Fibroblast of villous mesenchyme (primary cell): ENCODE measurements at regions not wholly inside any gene's neighbourhood (a gene's known extent, or its start where the extent isn't known, plus 50 kb on each side); places are given as distances from the start of the nearest gene placed in this dataset.

Source experiments
- DNase-seq: peaks from one replicate; pipeline ENCODE4 v3.0.0-alpha.2; 2010; ENCODE audit warnings: low read depth
- H3K4me3 ChIP-seq: 2 replicates; pipeline ENCODE4 v1.5.1; 2011; ENCODE audit warnings: low read depth, mild to moderate bottlenecking, low read length
- CTCF ChIP-seq: IDR thresholded peaks from 2 replicates; pipeline ENCODE4 v1.5.1; 2012; ENCODE audit warnings: low read depth, mild to moderate bottlenecking, low read length; ENCODE audit not compliant: insufficient read depth

DNA sequence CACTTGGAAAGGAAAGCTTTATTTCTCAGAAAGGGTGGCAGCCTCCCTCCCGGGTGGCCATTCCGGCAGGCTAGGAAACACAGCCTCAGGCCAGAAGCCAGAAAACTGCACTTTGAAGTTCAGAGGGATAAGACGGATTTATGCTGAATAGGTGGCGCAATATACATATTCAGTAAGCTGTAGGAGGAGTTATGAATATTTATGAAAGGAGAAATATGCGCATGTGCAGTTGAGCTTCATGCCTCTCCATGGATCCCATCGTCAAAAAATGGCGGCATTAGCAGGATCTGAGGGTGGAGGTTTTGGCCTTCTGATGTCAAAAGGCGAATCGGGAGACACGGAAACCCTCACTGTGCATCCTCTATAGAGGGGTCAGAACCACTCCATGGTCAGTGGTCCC is 82.3 kb downstream of the KATNIP start:
- no peak overlapping the region for H3K4me3 ChIP-seq
- TF ChIP-seq CTCF, result no peak
- DNase-seq, result no peak

- no peak for TF ChIP-seq CTCF
- DNase-seq, result no peak
- no peak overlapping the region for H3K4me3 ChIP-seq
These were observed 83.3 kb downstream of the KATNIP start for GRCh38 chr16:27633221-27633620.

GRCh38 chr16:27633721-27634120 is 83.8 kb downstream of the KATNIP start:
- DNase-seq, result no peak
- TF ChIP-seq CTCF, result no peak
- no peak overlapping the region for H3K4me3 ChIP-seq

DNA sequence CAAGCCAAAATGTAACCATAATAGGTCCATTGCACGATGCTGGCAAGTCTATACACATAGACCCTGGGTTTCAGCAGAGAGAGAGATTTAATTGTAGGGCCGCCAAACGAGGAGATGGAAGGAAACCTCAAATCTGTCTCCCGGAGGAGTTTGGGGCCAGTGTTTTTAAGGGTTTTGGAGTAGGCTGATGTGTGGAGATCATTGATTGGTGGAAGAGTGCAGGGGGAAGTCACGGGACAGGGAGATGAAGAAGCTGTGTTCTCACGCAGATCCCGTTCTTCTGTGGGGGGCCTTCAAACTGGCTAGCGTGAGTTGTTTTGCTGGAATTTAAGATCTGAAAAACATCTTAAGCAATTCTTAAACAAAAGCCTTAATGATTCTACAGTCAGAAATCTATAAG is 84.8 kb downstream of the KATNIP start:
- no peak overlapping the region for H3K4me3 ChIP-seq
- TF ChIP-seq CTCF, result no peak
- no peak for DNase-seq

GRCh38 chr16:27636453-27637240 is 86.7 kb downstream of the KATNIP start:
- DNase-seq, result no peak
- TF ChIP-seq CTCF, result no peak
- H3K4me3 ChIP-seq, result no peak overlapping the region

DNA sequence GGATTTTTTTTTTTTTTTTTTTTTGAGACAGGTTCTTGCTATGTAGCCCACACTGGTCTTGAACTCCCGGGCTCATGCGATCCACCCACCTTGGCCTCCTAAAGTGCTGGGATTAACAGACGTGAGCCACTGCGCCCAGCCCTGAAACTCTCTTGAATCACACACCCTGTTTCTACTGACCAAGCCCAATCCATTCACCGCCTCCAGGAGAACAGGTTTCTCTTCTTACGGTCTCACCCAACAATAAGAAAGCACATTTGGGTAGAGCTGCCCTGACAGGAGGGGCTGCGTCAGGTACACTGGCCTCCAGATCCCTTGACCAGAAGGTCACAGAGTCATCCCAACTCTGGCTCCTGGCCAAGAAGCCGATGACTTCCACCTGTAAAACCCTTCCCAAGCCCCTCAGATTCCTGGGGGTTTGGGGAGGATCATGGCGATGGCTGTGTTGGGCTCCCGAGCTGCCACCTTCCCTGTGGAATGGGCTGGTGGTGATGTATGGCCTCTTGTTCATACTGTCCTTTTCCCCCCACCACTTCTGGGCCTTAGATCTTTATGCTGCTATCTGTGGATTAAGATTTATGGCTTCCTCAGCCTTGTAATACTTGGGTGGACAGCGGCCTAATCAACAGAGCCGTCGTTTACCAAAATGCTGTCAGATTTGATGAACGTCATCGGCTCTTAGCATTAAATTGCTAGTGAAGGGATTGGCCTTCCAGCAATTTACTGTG is 89.1 kb downstream of the KATNIP start:
- TF ChIP-seq CTCF, result no peak
- no peak overlapping the region for H3K4me3 ChIP-seq
- DNase-seq, result no peak
